GM21737 (cell line): ENCODE measurements at regions not wholly inside any gene's neighbourhood (a gene's known extent, or its start where the extent isn't known, plus 50 kb on each side); places are given as distances from the start of the nearest gene placed in this dataset.

Source experiments
- ATAC-seq: cut with Tn5 transposase; IDR thresholded peaks from one replicate; pipeline ENCODE4 v1.9.1; 2021; ENCODE audit warnings: mild to moderate bottlenecking, moderate library complexity; ENCODE audit not compliant: unreplicated experiment

- ATAC-seq, result no peak
Observed at GRCh38 chr1:88111816-88112215, 572.3 kb upstream of the PKN2 start.

- no peak for ATAC-seq
Observed at GRCh38 chr1:88117597-88117996, 566.5 kb upstream of the PKN2 start.

- no peak for ATAC-seq
Observed at GRCh38 chr1:88118176-88118845, 565.8 kb upstream of the PKN2 start.

GRCh38 chr1:88124614-88125013, 559.5 kb upstream of the PKN2 start:
- ATAC-seq, result no peak

- ATAC-seq, result no peak
Observed at GRCh38 chr1:88126467-88126866, 557.6 kb upstream of the PKN2 start.

- no peak for ATAC-seq
Observed at GRCh38 chr1:88133991-88134390, 550.1 kb upstream of the PKN2 start.

- ATAC-seq, result no peak
Observed at GRCh38 chr1:88134983-88135921, 548.8 kb upstream of the PKN2 start.

GRCh38 chr1:88139633-88140032, 544.4 kb upstream of the PKN2 start:
- ATAC-seq, result no peak

GRCh38 chr1:88140325-88140724, 543.7 kb upstream of the PKN2 start:
- ATAC-seq, result no peak

GRCh38 chr1:88141499-88142074, 542.5 kb upstream of the PKN2 start:
- ATAC-seq, result no peak

GRCh38 chr1:88145752-88146151, 538.3 kb upstream of the PKN2 start:
- ATAC-seq, result no peak

GRCh38 chr1:88149686-88150085, 534.4 kb upstream of the PKN2 start:
- no peak for ATAC-seq

GRCh38 chr1:88150330-88150729, 533.7 kb upstream of the PKN2 start:
- no peak for ATAC-seq

GRCh38 chr1:88163187-88163586, 520.9 kb upstream of the PKN2 start:
- no peak for ATAC-seq

- no peak for ATAC-seq
Observed at GRCh38 chr1:88168126-88168525, 515.9 kb upstream of the PKN2 start.

GRCh38 chr1:88169139-88169538, 514.9 kb upstream of the PKN2 start:
- no peak for ATAC-seq

GRCh38 chr1:88169939-88170338, 514.1 kb upstream of the PKN2 start:
- ATAC-seq, result no peak

- no peak for ATAC-seq
Observed at GRCh38 chr1:88175120-88175630, 508.9 kb upstream of the PKN2 start.

GRCh38 chr1:88175631-88176226, 508.3 kb upstream of the PKN2 start:
- ATAC-seq, result no peak

- no peak for ATAC-seq
Observed at GRCh38 chr1:88179943-88180342, 504.1 kb upstream of the PKN2 start.

GRCh38 chr1:88180449-88181108, 503.5 kb upstream of the PKN2 start:
- peak; percentile 98 for ATAC-seq
